Body of pancreas (tissue), 4 donors: ENCODE measurements at regions not wholly inside any gene's neighbourhood (a gene's known extent, or its start where the extent isn't known, plus 50 kb on each side); places are given as distances from the start of the nearest gene placed in this dataset.

Experiments used
- ATAC-seq: fragments of 150-250 bp; one replicate; pipeline ENCODE4 v1.9.1; 2016
- DNase-seq, 4 donors: peaks; one replicate each; pipeline ENCODE4 v3.0.0-alpha.2; 2019
- H3K27ac ChIP-seq, 4 donors: fragments of 200-600 bp; sonication (generic); 1 replicate in 3 of 4; 2 replicates in 1 of 4; pipeline versions ENCODE4 v1.5.1 to v1.6.1; 2016 to 2019; ENCODE audit warnings: mild to moderate bottlenecking in 1 of 4, mixed read lengths in 1 of 4, moderate library complexity in 1 of 4
- H3K27me3 ChIP-seq, 2 donors: fragments of 200-600 bp; sonication (generic); one replicate each; pipeline ENCODE4 v1.6.0; 2016; ENCODE audit warnings: mild to moderate bottlenecking in 1 of 2
- H3K36me3 ChIP-seq, 2 donors: fragments of 200-600 bp; sonication (generic); replicated peaks in 1 of 2; 2 replicates each; pipeline ENCODE4 v1.5.1; 2016; ENCODE audit warnings: low read depth in 2 of 2; ENCODE audit not compliant: insufficient read depth in 1 of 2
- H3K4me1 ChIP-seq: fragments of 200-600 bp; sonication (generic); one replicate; pipeline ENCODE4 v1.6.0; 2016
- H3K4me3 ChIP-seq, 2 donors: fragments of 200-600 bp; sonication (generic); 1 replicate in 1 of 2; 2 replicates in 1 of 2; pipeline ENCODE4 v1.5.1; 2016 to 2019
- H3K9me3 ChIP-seq, 3 donors: fragments of 200-600 bp; sonication (generic); 1 replicate in 2 of 3; 2 replicates in 1 of 3; pipeline ENCODE4 v1.5.1; 2016
- POLR2A ChIP-seq, 3 donors: fragments of 450-650 bp; IDR thresholded peaks; one replicate each; pipeline ENCODE4 v1.6.1; 2016; ENCODE audit warnings: antibody characterized with exemption in 3 of 3, mild to moderate bottlenecking in 2 of 3
- WGBS, 2 donors: methylation state at CpG; one replicate each; pipeline ENCODE4 v1.1.5; 2017; 5-methylcytosine and 5-hydroxymethylcytosine counted together
- intact Hi-C: fragments of 100-400 bp; cut with DNase I; formaldehyde crosslinking; loops from one replicate; pipeline ENCODE4 v1.15.1; 2023
- TF ChIP-seq, protein P1 (sequence below), 7 experiments: fragments of 450-650 bp in 4 of 7; fragments of 200-600 bp in 3 of 7; sonication (generic) in 3 of 7; IDR thresholded peaks; one replicate each; pipeline ENCODE4 v1.5.1; 2016 to 2019; ENCODE audit warnings: antibody characterized with exemption in 7 of 7

DNA sequence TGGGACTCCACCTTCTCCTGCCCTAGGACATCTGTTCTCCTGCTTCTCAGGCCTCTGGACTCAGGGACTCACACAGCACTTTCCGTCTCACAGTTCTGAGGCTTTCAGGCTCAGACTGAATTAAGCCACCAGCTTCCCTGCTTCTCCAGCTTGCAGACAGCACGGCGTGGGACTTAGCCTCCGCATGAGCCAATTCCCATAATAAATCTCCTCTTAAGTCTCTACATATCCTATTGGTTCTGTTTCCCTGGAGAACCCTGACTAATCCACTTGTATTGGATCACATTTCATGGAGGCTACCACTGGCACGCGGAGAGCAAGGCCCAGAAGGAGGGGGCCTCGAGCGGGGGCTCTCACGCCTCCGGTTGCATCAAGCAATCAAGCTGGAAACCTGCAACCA lies 1313.6 kb downstream of the TBC1D22A start:
- intact Hi-C loops = no loop called here
- 55 to 67% methylated on average over 10 of the region's 10 CpGs for WGBS, 2 donors
- no peak for DNase-seq

DNA sequence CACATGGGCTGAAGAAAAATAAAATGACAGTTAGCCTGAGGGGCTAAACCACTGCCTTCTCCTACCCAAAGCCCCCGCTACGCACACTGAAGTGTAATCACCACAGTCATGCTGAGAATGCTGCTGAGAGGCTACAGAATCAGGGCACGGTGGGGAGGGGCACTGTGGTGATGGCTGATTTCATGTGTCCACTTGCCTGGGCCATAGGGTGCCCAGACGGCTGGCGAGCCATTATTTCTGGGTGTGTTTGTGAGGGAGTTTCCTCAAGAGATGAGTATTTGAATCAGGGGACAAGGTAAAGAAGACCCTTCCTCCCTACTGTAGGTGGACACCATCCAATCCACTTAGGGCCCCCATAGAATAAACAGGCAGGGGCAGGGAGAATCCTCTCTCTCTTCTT lies 1313.2 kb downstream of the TBC1D22A start:
- H3K36me3 ChIP-seq = no peaks in the 10 kb centered on the region

More for the DNA sequence above, 1313.6 kb downstream of the TBC1D22A start:
- no peaks in the 10 kb centered on the region for H3K36me3 ChIP-seq
- H3K9me3 ChIP-seq = no peaks in the 10 kb centered on the region
- H3K27ac ChIP-seq = no peak overlapping the region
- no peak for TF ChIP-seq POLR2A (IDR thresholded peaks at IDR 0.05)
- no peak for ATAC-seq
- H3K4me1 ChIP-seq = no peaks in the 10 kb centered on the region
- no peak overlapping the region for H3K4me3 ChIP-seq
- H3K27me3 ChIP-seq = no peaks in the 10 kb centered on the region

DNA sequence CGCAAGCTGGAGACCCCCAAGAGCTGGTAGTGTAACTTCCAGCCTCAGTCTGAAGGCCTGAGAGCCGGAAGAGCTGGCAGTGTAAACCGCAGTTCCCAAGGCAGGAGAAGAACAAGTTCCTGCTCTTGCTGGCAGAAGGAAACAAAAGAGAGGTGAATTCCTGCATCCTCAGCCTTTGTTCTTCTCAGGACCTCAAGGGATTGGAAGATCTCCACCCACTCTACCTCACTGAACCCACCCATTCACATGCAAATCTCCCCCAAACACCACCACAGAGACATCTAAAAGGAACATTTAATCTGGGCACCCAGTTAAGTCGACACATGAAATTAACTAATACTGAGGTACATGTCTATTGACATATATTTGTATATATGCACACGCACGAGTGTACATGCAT lies 1310.3 kb downstream of the TBC1D22A start:
- 39 to 49% methylated on average over 6 of the region's 6 CpGs for WGBS, 2 donors
- Histone ChIP-seq H3K9me3 (no peaks in the 10 kb centered on the region), H3K4me3 (no peak overlapping the region), H3K27ac (no peak overlapping the region), H3K27me3 (no peaks in the 10 kb centered on the region), H3K4me1 (no peaks in the 10 kb centered on the region), H3K36me3 (no peaks in the 10 kb centered on the region)
- no peak for TF ChIP-seq POLR2A (IDR thresholded peaks at IDR 0.05)
- TF ChIP-seq, protein P1, sequence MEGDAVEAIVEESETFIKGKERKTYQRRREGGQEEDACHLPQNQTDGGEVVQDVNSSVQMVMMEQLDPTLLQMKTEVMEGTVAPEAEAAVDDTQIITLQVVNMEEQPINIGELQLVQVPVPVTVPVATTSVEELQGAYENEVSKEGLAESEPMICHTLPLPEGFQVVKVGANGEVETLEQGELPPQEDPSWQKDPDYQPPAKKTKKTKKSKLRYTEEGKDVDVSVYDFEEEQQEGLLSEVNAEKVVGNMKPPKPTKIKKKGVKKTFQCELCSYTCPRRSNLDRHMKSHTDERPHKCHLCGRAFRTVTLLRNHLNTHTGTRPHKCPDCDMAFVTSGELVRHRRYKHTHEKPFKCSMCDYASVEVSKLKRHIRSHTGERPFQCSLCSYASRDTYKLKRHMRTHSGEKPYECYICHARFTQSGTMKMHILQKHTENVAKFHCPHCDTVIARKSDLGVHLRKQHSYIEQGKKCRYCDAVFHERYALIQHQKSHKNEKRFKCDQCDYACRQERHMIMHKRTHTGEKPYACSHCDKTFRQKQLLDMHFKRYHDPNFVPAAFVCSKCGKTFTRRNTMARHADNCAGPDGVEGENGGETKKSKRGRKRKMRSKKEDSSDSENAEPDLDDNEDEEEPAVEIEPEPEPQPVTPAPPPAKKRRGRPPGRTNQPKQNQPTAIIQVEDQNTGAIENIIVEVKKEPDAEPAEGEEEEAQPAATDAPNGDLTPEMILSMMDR (IDR thresholded peaks at IDR 0.05) = no peak
- DNase-seq = no peak
- no peak for ATAC-seq
- intact Hi-C loops = no loop called here

More for the DNA sequence above, 1313.2 kb downstream of the TBC1D22A start:
- Histone ChIP-seq H3K27me3 (no peaks in the 10 kb centered on the region), H3K9me3 (no peaks in the 10 kb centered on the region), H3K4me3 (no peak overlapping the region), H3K27ac (no peak overlapping the region), H3K4me1 (no peaks in the 10 kb centered on the region)
- 68 to 70% methylated on average over 5 of the region's 5 CpGs for WGBS, 2 donors
- ATAC-seq = no peak
- intact Hi-C loops = no loop called here
- DNase-seq = no peak
- no peak for TF ChIP-seq POLR2A (IDR thresholded peaks at IDR 0.05)
- TF ChIP-seq, protein P1 (IDR thresholded peaks at IDR 0.05) = no peak

DNA sequence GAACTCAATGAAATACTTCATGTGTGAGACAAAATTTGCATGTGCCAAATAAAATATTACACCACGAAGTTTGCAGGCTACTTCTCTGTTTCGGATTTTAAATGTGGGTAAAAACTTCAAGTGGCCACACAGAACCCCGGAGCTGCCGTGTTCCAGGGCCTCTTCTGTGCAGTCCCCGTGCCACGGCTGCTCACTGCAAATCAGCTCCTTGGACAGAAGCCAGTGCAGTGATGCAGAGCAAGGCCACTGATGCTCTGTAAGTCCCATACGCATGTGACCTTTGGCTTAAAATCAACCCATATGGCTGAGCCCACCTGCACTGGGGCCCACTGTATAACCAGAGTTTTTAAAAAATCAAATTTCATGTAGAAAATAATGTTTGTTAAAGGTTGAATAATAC lies 1309.4 kb downstream of the TBC1D22A start:
- TF ChIP-seq, protein P1 (IDR thresholded peaks at IDR 0.05) = no peak
- no peak for TF ChIP-seq POLR2A (IDR thresholded peaks at IDR 0.05)
- ATAC-seq = no peak
- Histone ChIP-seq H3K36me3 (no peaks in the 10 kb centered on the region), H3K27ac (no peak overlapping the region), H3K27me3 (no peaks in the 10 kb centered on the region), H3K9me3 (no peaks in the 10 kb centered on the region), H3K4me1 (no peaks in the 10 kb centered on the region), H3K4me3 (no peak overlapping the region)
- 46% methylated on average over 7 of the region's 7 CpGs for WGBS, 2 donors
- intact Hi-C loops = no loop called here
- no peak for DNase-seq

DNA sequence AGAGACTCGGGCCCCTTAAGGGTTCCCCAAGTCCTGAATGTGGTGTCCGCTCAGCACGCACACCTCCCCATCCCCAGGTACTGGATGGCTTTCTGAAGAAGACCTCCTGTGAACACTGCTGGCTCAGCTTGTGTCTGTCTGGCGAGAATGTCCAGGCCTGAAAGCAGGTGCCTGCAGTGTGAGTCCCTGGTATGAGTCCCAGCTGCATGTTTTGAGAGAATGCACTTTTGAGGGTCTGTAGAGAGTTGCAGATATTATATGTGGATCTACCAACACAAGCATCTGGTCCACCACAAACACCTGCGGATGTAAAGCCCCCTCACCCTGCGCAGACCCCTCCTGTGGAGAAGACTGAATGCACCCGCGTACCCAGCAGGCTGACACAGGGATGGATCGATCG lies 1308.9 kb downstream of the TBC1D22A start:
- no peak overlapping the region for H3K27ac ChIP-seq
- no peaks in the 10 kb centered on the region for H3K36me3 ChIP-seq
- no peak for ATAC-seq
- DNase-seq = no peak
- H3K27me3 ChIP-seq = no peaks in the 10 kb centered on the region
- WGBS, 2 donors = 68 to 71% methylated on average over 10 of the region's 10 CpGs
- H3K4me1 ChIP-seq = no peaks in the 10 kb centered on the region
- TF ChIP-seq, protein P1 (IDR thresholded peaks at IDR 0.05) = no peak
- no peak for TF ChIP-seq POLR2A (IDR thresholded peaks at IDR 0.05)
- intact Hi-C loops = no loop called here
- no peaks in the 10 kb centered on the region for H3K9me3 ChIP-seq
- no peak overlapping the region for H3K4me3 ChIP-seq
